ENCODE measurements at regions not wholly inside any gene's neighbourhood (a gene's known extent, or its start where the extent isn't known, plus 50 kb on each side); places are given as distances from the start of the nearest gene placed in this dataset.

DNA sequence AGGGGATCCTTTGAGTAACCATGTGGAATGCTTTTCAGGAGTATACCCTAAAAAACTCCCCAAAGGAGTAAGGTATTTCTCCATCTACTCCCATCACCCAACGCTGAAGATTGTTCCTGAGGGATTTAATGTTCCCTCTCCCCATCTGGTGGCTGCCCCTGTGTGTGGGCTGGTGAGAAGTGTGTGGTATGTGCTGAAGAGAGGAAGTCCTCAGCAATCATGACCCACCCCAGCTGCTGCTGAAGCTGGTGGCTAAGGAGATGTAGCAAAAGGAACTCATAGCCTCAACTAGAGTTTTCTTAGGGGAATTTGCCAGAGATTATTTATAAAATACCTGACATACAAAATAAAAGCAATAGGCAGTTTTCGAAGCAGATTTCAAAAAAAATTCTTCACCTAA is 114.3 kb upstream of the JAG1 start:
- ChIA-PET CTCF (no interaction called here), POLR2A (ENCODE audit: unreplicated experiment) (no interaction called here)
- Histone ChIP-seq H3K4me3 (ENCODE audit: insufficient read depth, low read depth, low read length) (no peak overlapping the region), H3K14ac (replicated peaks; ENCODE audit: low read depth, low read length) (no peak overlapping the region), H3K18ac (ENCODE audit: low read depth, low read length) (no peak overlapping the region), H3K9me1 (ENCODE audit: insufficient read depth, low read length) (no peaks in the 10 kb centered on the region), H4K8ac (ENCODE audit: low read depth in 2 of 2, low read length in 2 of 2) (no peak overlapping the region), H3K4ac (ENCODE audit: low read depth, low read length) (no peak overlapping the region), H2AFZ (replicated peaks; ENCODE audit: low read length, poor library complexity) (no peak overlapping the region), H2BK15ac (ENCODE audit: low read depth, low read length) (no peak overlapping the region), H3K36me3 (ENCODE audit: control insufficient read depth, insufficient read depth, low read length) (no peaks in the 10 kb centered on the region), H3K27ac (ENCODE audit: insufficient read depth, low read length) (no peak overlapping the region), H2AK5ac (ENCODE audit: low read depth, low read length) (no peak overlapping the region), H3K9ac (ENCODE audit: low read depth, low read length) (no peak overlapping the region), H3K79me1 (ENCODE audit: low read depth in 1 of 2, low read length in 2 of 2) (no peaks in the 10 kb centered on the region), H4K20me1 (ENCODE audit: insufficient read depth, low read length) (no peaks in the 10 kb centered on the region), H3K56ac (ENCODE audit: extremely low read depth, insufficient read depth, low read length) (no peak overlapping the region), H2BK5ac (ENCODE audit: low read depth, low read length, poor library complexity, severe bottlenecking) (no peak overlapping the region), H3K27me3 (ENCODE audit: control insufficient read depth, insufficient read depth, low read length) (no peaks in the 10 kb centered on the region; the same call in 1 of the 2 replicates), H2BK20ac (ENCODE audit: low read depth, low read length) (no peak overlapping the region), H4K5ac (ENCODE audit: low read depth, low read length) (no peak overlapping the region), H2AK9ac (replicated peaks; ENCODE audit: low read depth, low read length, poor library complexity) (no peak overlapping the region), H3K9me3 (ENCODE audit: control insufficient read depth, insufficient read depth, low read length) (no peaks in the 10 kb centered on the region), H3K4me2 (ENCODE audit: low read depth, low read length) (no peak overlapping the region), H3K23ac (ENCODE audit: low read depth, low read length) (no peak overlapping the region), H4K91ac (ENCODE audit: insufficient read depth, low read depth, low read length) (no peak overlapping the region), H2BK120ac (ENCODE audit: low read depth, low read length) (no peak overlapping the region), H3K4me1 (ENCODE audit: control insufficient read depth, insufficient read depth, low read length) (no peaks in the 10 kb centered on the region)
- DNase-seq (no peak), ATAC-seq (ENCODE audit: low read depth) (no peak)
- no TSS peak for BruUV-seq (replicated peaks)
- TF ChIP-seq FOS (IDR thresholded peaks at IDR 0.05; ENCODE audit: low read depth, low read length) (no peak), BHLHE40 (IDR thresholded peaks at IDR 0.05; ENCODE audit: low read depth, low read length) (no peak), MAFK (IDR thresholded peaks at IDR 0.05; ENCODE audit: low read depth, low read length) (no peak), RFX5 (IDR thresholded peaks at IDR 0.05; ENCODE audit: low read depth, low read length) (no peak), RCOR1 (IDR thresholded peaks at IDR 0.05; ENCODE audit: insufficient replicate concordance, low read length) (no peak), SMC3 (IDR thresholded peaks at IDR 0.05; ENCODE audit: low read depth, low read length) (no peak), CHD1 (IDR thresholded peaks at IDR 0.05; ENCODE audit: low read depth, low read length) (no peak)
- TF ChIP-seq, protein P1, sequence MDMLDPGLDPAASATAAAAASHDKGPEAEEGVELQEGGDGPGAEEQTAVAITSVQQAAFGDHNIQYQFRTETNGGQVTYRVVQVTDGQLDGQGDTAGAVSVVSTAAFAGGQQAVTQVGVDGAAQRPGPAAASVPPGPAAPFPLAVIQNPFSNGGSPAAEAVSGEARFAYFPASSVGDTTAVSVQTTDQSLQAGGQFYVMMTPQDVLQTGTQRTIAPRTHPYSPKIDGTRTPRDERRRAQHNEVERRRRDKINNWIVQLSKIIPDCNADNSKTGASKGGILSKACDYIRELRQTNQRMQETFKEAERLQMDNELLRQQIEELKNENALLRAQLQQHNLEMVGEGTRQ (IDR thresholded peaks at IDR 0.05; ENCODE audit: low read depth, low read length): no peak
- intact Hi-C loops (cut with micrococcal nuclease) (no loop called here), in situ Hi-C loops (cut with MboI; ENCODE audit: low sequenced_read_pairs) (no loop called here), dilution Hi-C loops (cut with HindIII; ENCODE audit: low sequenced_read_pairs, unreplicated experiment) (no loop called here)
- WGBS, 2 experiments (ENCODE audit: extremely low coverage in 2 of 2, insufficient read length in 1 of 2): no CpG with 5 or more reads among the region's 2 CpGs
